IPS-20b (cell line): ENCODE measurements at regions not wholly inside any gene's neighbourhood (a gene's known extent, or its start where the extent isn't known, plus 50 kb on each side); places are given as distances from the start of the nearest gene placed in this dataset.

Experiments used
- H3K27ac ChIP-seq: one replicate; pipeline ENCODE4 v1.5.1; 2013; ENCODE audit warnings: low read length
- H3K27me3 ChIP-seq: 2 replicates; pipeline ENCODE4 v1.6.1; 2013; ENCODE audit warnings: mild to moderate bottlenecking, low read length, inconsistent platforms; ENCODE audit not compliant: insufficient read depth
- H3K36me3 ChIP-seq: 2 replicates; pipeline ENCODE4 v1.6.1; 2013; ENCODE audit warnings: low read depth, mild to moderate bottlenecking, inconsistent platforms, low read length, moderate library complexity; ENCODE audit not compliant: insufficient read depth
- H3K4me1 ChIP-seq: 2 replicates; pipeline ENCODE4 v1.6.1; 2013; ENCODE audit warnings: mild to moderate bottlenecking, control low read depth, inconsistent platforms, low read length, moderate library complexity; ENCODE audit not compliant: insufficient read depth
- H3K4me3 ChIP-seq: 2 replicates; pipeline ENCODE4 v1.5.1; 2013; ENCODE audit warnings: mild to moderate bottlenecking, low read length, inconsistent platforms
- H3K9ac ChIP-seq: 2 replicates; pipeline ENCODE4 v1.6.1; 2013; ENCODE audit warnings: low read depth, mild to moderate bottlenecking, inconsistent platforms, low read length, moderate library complexity
- H3K9me3 ChIP-seq: 2 replicates; pipeline ENCODE4 v1.6.1; 2013; ENCODE audit warnings: mild to moderate bottlenecking, low read depth, low read length, inconsistent platforms; ENCODE audit not compliant: insufficient read depth

DNA sequence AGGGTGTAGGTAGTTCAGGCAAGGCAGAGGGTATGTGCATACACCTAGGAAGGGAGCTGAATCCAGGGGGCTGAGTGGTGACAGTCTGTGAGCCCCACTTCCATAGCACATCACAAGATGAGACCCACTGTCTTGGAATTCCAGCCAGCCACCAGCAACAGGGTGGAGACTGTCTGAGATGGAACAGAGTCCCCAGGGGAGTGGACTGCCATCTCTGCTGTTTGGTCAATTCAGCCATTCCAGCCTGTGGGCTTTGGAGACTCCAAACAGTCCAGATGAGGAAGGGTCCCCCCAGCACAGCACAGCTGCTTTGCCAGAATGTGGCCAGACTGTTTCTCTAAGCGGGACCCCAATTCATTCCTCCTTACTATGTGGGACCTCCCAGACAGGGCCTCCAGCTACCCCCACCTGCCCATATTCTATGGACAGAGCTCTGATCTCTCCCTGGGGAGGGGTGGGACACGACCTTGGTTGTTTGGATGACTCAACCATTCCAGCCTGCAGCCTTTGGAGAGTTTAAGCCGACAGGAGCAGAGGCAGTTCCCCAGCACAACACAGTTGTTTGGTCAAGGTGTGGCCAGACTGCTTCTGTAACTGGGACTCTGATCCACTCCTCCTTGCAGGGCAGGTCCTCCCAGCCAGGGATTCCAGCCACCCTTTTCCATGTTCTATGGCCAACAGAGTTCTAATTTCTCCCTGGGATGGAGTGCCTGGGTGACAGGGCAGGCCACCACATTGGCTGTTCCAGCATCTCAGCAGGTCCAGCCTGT lies 178.0 kb downstream of the RND3 start:
- Histone ChIP-seq H3K4me3 (no peak overlapping the region), H3K27ac (no peak overlapping the region), H3K4me1 (no peaks in the 10 kb centered on the region), H3K9me3 (peaks cover 14% of the 10 kb centered on the region; the same call in 1 of the 2 replicates), H3K27me3 (no peaks in the 10 kb centered on the region), H3K9ac (no peak overlapping the region), H3K36me3 (no peaks in the 10 kb centered on the region)

DNA sequence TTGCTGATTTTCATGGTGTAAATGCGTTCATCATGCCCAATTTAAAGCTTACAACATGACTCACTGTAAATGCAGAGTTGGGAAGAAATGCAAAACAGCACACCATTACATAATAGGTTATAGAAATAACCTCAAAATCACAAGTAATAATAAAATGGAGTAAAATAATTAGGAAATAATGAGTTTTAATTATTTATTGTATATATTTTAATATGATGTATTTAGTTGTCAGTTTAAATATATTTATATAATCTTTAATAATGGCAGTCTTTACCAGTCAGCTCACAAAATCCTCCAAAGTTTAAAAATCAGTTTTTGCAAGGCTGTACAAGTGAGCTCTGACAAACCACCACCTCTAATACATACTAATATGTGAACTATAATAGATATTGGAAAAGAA lies 180.2 kb downstream of the RND3 start:
- Histone ChIP-seq H3K4me3 (no peak overlapping the region), H3K27ac (no peak overlapping the region), H3K27me3 (no peaks in the 10 kb centered on the region), H3K36me3 (no peaks in the 10 kb centered on the region), H3K4me1 (no peaks in the 10 kb centered on the region), H3K9me3 (peaks cover 23% of the 10 kb centered on the region), H3K9ac (no peak overlapping the region)

DNA sequence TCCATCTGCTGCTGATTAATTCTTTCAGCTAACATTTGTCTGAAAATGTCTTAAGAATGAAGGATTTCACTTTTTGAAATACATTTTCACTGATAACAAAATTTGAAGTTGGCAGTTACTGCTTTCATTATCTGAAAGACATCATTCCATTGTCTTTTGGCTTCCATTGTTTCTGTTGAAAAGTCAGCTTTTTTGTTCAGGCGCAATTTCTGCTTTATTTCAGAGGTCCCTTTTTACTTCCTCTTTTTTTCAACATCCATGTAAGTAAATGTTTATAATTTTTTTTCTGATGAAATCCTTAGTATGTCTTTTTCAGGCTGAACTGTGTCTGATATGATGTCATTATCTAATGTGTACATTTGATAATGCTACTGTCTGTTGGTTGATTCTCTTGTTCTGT lies 184.2 kb downstream of the RND3 start:
- Histone ChIP-seq H3K4me1 (no peaks in the 10 kb centered on the region), H3K27me3 (no peaks in the 10 kb centered on the region), H3K36me3 (no peaks in the 10 kb centered on the region), H3K27ac (no peak overlapping the region), H3K9me3 (peaks cover 38% of the 10 kb centered on the region), H3K9ac (no peak overlapping the region), H3K4me3 (no peak overlapping the region)

DNA sequence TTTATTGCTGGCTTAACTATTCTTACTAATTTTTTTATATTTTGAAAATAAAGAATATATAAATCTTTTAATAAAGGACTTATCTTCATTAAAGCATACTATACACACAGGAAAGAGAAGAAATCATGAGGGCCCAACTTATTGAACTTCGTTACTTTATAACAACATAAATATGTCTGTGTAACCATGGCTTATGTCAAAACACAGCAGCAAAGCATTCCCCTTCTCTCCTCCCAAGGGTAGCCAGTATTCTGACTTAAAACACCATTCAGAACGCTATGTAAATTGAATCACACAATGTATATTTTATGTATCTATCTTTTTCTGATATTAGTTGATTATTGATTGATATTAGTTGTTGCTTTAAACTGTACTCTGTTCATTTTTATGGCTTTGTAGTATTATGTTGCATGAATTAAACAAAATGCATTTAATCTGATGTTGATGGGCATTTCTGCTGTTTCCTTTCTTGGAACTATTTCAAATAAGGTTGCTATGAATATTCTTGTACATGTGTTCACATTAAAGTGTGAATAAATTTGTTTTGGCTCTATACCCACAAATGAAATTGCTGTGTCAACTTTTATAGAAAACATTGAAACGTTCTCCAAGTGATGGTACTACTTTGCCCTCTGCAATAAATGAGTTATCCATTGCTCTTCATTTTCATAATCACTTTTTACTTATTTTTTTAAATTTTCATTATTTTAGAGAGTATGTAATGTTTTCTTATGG lies 188.7 kb downstream of the RND3 start:
- peaks cover 24% of the 10 kb centered on the region for H3K9me3 ChIP-seq
- no peaks in the 10 kb centered on the region for H3K27me3 ChIP-seq
- H3K36me3 ChIP-seq, result no peaks in the 10 kb centered on the region
- H3K4me1 ChIP-seq, result no peaks in the 10 kb centered on the region
- no peak overlapping the region for H3K4me3 ChIP-seq
- no peak overlapping the region for H3K9ac ChIP-seq
- no peak overlapping the region for H3K27ac ChIP-seq

DNA sequence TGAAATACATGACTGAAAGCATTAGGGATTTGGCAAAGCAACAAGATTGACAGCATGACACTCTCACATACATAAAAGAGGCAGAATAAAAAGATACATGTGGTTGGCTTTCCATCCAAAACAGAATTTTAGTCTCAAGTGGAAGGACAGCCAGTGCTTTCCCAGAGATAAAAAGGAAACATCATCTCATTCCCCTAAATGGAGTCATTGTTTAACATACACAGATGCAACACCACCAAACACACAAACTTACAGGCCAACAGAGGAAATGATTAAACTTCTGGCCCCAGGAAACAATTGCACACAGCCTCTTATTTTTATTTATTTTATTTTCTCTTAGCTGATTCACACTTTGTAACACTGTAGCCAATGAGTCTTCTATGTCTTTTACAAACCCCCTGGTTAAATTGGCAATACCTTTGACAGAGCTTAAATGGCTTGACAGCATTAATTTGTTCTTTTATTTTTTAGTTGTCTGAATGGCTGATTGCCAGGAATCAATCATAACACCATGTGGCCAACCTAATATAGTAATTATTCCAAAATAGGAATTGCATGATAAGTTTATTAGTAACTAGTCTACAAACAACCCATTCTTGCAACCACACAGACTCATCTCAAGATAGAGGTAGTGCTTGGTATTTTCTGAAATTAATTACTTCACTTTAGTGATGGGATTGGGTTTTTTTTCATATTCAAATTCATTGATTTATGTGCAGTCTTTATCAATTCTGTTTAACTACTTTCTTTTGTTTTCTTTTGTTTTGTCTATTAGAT lies 190.5 kb downstream of the RND3 start:
- Histone ChIP-seq H3K27ac (no peak overlapping the region), H3K4me1 (no peaks in the 10 kb centered on the region), H3K4me3 (no peak overlapping the region), H3K27me3 (no peaks in the 10 kb centered on the region), H3K36me3 (no peaks in the 10 kb centered on the region), H3K9ac (no peak overlapping the region), H3K9me3 (peaks cover 15% of the 10 kb centered on the region)

DNA sequence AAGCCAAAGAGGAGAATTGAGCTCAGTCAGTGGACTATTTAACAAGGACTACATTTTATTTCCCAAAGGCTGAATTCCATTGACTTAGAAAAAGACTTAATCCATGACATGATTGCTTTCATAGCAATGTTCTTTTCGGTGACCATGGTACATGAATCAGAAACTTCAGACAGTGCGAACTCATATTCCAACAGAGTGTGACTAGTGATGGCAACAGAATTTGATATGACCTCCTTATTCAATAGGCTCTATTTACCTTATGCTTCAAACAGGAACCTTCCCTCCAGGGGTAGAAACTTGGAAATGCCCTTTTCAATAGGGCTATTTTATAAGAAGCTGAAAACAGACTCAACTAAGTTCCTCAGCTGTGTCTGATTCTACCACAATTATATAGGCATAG lies 191.9 kb downstream of the RND3 start:
- Histone ChIP-seq H3K9me3 (peaks cover 7% of the 10 kb centered on the region; the same call in 1 of the 2 replicates), H3K4me3 (no peak overlapping the region), H3K9ac (no peak overlapping the region), H3K27me3 (no peaks in the 10 kb centered on the region), H3K4me1 (no peaks in the 10 kb centered on the region), H3K27ac (no peak overlapping the region), H3K36me3 (no peaks in the 10 kb centered on the region)

DNA sequence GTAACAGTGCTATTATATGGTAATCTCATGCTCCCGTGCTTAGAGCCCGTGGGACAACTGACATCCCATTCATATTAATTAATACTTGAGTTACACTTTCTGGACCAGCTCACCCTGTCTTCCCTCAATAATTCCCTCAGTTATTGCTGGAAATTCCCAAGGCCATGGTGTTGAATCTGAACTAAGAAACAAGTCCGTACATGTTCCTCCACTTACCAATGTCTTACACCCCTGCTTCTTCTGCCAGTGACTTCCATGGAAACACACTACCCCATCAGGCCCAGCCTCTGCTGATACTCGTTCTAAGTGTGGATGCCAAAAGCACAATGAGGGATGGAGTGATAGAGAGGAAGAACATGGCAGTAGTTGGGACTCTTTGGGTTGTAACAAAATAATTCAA lies 193.7 kb downstream of the RND3 start:
- Histone ChIP-seq H3K9me3 (no peaks in the 10 kb centered on the region), H3K36me3 (no peaks in the 10 kb centered on the region), H3K27ac (no peak overlapping the region), H3K9ac (no peak overlapping the region), H3K27me3 (no peaks in the 10 kb centered on the region), H3K4me1 (no peaks in the 10 kb centered on the region), H3K4me3 (no peak overlapping the region)

DNA sequence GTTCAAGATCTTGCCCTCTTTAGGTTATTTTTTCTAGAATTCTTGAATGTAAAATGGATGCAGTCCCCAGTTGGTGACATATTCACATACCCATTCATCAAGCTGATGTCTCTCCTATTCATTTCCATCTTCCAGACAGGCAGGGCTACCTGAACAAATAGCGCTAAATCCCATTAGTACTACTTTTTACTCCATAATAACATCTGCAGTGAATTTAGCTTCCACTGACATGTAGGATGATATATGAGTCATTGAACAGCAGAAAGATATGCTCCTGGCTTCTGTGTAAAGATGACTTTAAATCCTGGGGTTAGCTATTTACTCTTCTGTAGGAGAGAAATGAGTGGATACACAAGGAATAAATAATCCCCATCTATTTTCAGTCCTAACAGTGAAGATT lies 194.7 kb downstream of the RND3 start:
- no peaks in the 10 kb centered on the region for H3K27me3 ChIP-seq
- no peaks in the 10 kb centered on the region for H3K9me3 ChIP-seq
- H3K4me3 ChIP-seq, result no peak overlapping the region
- H3K36me3 ChIP-seq, result no peaks in the 10 kb centered on the region
- H3K4me1 ChIP-seq, result no peaks in the 10 kb centered on the region
- H3K9ac ChIP-seq, result no peak overlapping the region
- no peak overlapping the region for H3K27ac ChIP-seq

DNA sequence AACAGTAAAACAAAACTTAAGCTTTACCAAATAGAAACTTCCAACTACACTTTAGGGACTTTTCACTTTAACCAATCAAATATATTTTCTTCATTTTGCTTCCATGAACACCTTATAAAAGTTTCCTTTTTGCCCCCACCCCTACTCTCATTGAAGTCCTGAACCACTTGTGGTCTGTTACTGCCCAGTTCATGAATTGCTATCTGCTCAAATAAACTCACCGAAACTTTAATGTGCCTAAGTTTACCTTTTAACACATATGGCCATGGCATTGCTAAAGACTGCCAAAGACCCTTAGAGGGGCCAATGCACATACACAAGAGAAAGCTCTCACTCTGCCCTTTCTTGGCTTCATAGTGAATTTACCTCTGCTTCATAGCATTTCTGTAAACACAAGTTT lies 195.3 kb downstream of the RND3 start:
- Histone ChIP-seq H3K4me1 (no peaks in the 10 kb centered on the region), H3K27ac (no peak overlapping the region), H3K9me3 (no peaks in the 10 kb centered on the region), H3K9ac (no peak overlapping the region), H3K36me3 (no peaks in the 10 kb centered on the region), H3K4me3 (no peak overlapping the region), H3K27me3 (no peaks in the 10 kb centered on the region)

DNA sequence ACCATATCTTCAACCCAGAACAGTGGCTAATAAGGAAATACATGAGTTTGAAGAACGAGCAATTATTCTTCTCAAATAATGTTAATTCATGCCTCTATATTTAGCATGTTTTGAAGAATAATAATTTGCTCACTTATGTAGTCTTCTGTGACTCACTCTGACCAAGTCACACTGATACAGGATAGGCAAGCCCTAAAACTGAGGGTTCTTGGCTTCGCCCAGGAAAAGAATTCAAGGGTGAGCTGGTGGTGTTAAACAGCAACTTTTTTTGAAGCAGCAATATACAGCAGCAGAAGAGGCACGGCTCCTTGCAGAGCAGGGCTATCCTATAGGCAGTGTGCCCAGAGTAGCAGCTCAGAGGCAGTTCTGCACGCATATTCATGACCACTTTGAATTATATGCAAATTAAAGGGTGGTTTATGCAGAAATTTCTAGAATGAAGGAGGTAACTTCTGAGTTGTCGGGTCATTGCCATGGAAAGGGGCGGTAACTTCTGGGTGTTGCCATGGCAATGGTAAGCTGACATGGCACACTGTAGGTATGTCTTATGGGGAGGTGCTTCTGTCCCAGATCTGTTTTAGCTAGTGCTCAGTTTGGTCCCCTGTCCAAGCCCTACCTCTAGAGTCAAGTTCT lies 200.6 kb downstream of the RND3 start:
- Histone ChIP-seq H3K9me3 (no peaks in the 10 kb centered on the region), H3K4me1 (no peaks in the 10 kb centered on the region), H3K27me3 (no peaks in the 10 kb centered on the region), H3K27ac (no peak overlapping the region), H3K4me3 (no peak overlapping the region), H3K36me3 (no peaks in the 10 kb centered on the region), H3K9ac (no peak overlapping the region)

DNA sequence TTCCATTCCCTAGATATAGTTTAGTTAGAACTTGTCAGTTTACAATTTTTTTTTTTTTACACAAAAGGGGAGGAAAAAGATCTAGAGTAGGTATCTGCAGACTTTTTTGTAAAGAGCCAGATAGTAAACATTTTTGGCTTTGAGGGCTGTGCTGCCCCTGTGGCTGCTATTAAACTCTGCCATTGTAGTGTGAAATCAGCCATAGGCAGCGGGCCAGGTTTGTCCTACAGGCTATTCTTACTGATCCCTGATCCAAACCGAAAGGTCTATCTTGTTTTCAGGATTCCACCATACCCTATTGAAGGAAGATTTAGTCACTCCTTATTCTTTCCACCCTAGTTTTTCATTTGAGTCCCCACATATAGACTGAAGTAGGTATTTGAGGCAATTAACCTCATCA lies 203.4 kb downstream of the RND3 start:
- Histone ChIP-seq H3K4me1 (no peaks in the 10 kb centered on the region), H3K27ac (no peak overlapping the region), H3K9ac (no peak overlapping the region), H3K36me3 (no peaks in the 10 kb centered on the region), H3K9me3 (no peaks in the 10 kb centered on the region), H3K4me3 (no peak overlapping the region), H3K27me3 (no peaks in the 10 kb centered on the region)
